Epithelial cell of proximal tubule (primary cell): ENCODE measurements at regions not wholly inside any gene's neighbourhood (a gene's known extent, or its start where the extent isn't known, plus 50 kb on each side); places are given as distances from the start of the nearest gene placed in this dataset.

Experiments
- DNase-seq: peaks from one replicate; pipeline ENCODE4 v3.0.0-alpha.2; 2011; ENCODE audit warnings: low read depth
- H3K4me3 ChIP-seq: 2 replicates; pipeline ENCODE4 v1.5.1; 2011; ENCODE audit warnings: low read depth, mild to moderate bottlenecking, low read length
- TF ChIP-seq, protein P1 (sequence below): conservative IDR thresholded peaks from 2 replicates; pipeline ENCODE4 v1.5.1; 2012; ENCODE audit warnings: low read depth, mild to moderate bottlenecking, low read length

DNA sequence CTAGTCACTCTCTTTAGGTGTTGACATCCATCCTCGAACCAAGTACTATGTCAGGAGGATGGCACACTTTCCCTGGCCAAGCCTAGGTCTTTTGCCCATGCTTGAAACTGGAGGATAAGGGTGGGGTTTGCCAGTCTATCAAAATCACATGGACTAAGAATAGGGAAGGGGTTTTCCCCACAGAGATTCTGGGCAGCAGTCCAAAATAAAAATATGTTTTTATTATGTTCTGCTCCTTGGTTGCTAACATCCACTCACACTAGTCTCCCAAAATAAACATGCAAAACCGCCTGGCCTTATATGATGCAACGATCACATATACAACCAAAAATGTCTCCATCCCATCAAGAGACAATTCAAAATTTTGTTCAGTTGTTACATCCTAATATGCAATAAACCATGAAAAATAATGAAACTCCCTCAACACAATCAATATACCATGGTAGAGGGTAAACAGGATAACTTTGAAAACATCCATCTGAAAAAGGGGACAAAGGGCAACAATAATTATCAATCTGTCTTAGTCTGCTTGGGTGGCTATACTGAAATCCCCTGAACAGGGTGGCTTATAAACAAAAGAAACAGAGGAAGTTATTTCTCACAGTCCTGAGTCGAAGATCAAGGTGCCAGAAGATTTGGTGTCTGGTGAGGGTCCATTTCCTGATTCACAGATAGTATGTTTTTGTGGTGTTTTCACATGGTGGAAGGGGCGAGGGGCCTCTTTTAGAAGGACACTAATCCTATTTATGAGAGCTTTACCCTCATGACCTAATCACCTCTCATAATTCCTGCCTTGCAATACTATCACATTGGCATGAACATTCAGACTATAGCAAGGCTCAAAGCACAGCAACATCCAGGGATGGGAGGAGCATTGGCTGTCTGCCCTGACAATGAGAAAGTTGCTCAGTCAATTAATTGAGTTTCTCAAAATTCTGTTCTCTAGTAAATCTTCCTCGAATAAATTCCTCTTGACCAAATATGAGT is 159.3 kb downstream of the ETV1 start:
- DNase-seq, result no peak
- TF ChIP-seq, protein P1, sequence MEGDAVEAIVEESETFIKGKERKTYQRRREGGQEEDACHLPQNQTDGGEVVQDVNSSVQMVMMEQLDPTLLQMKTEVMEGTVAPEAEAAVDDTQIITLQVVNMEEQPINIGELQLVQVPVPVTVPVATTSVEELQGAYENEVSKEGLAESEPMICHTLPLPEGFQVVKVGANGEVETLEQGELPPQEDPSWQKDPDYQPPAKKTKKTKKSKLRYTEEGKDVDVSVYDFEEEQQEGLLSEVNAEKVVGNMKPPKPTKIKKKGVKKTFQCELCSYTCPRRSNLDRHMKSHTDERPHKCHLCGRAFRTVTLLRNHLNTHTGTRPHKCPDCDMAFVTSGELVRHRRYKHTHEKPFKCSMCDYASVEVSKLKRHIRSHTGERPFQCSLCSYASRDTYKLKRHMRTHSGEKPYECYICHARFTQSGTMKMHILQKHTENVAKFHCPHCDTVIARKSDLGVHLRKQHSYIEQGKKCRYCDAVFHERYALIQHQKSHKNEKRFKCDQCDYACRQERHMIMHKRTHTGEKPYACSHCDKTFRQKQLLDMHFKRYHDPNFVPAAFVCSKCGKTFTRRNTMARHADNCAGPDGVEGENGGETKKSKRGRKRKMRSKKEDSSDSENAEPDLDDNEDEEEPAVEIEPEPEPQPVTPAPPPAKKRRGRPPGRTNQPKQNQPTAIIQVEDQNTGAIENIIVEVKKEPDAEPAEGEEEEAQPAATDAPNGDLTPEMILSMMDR, result no peak
- H3K4me3 ChIP-seq, result no peak overlapping the region

DNA sequence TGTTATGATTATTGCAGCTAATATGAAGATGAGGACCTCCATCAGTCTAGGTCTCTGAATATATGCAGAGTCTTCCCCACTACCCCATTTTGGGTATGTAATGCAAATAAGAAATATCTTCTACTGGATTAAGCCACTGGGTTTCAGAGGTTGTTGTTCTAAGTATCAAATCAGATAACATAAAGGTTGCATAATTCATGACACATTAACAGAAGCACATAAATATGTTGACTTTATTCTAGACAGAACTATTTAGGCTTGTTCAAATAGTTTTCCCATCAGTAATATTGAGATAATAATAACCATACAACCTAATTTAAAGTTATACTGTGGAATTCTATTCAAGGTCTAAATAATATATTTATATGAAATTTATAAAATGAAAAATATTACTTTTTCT is 157.1 kb downstream of the ETV1 start:
- DNase-seq, result no peak
- no peak overlapping the region for H3K4me3 ChIP-seq
- TF ChIP-seq, protein P1, result no peak

DNA sequence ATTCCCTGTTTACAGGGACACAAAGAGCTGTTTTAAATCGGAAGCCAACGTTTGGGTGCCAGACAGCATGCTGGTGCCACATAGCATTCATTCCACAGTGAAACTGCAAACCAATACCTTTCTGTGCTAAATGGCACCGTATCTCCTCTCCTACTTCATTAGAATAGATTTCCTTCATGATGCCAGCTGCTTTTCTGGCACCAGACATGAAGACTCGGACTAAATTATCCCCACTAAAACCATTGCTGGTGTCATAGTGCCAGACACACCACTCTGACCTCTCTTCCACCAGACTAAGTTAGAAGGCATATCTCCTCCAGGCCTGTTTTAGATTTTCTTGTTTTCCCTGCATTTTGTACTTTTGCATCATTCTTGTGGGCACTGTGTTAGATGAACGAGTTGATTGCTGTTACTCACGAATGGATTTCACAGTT is 155.1 kb downstream of the ETV1 start:
- DNase-seq, result no peak
- TF ChIP-seq, protein P1, result no peak
- H3K4me3 ChIP-seq, result no peak overlapping the region

DNA sequence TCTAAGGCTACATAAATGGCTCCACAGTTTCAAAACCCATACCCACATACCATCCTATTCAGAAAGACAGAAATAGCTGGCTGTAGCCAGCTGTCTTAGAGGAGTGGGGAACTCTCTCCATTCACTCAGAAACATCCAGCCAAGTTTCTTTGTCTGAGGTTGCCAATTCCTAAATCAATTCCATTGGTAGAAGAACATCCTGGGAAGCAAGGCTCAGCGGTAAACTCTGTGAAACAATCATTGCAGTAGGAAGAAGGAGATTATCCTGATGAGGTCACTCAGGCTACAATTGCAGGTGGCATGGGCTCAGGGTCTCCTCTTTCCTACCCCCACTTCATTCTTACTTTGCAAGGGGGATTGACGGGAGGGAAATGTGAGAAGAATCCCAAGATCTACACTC is 154.0 kb downstream of the ETV1 start:
- H3K4me3 ChIP-seq, result no peak overlapping the region
- TF ChIP-seq, protein P1, result no peak
- no peak for DNase-seq

DNA sequence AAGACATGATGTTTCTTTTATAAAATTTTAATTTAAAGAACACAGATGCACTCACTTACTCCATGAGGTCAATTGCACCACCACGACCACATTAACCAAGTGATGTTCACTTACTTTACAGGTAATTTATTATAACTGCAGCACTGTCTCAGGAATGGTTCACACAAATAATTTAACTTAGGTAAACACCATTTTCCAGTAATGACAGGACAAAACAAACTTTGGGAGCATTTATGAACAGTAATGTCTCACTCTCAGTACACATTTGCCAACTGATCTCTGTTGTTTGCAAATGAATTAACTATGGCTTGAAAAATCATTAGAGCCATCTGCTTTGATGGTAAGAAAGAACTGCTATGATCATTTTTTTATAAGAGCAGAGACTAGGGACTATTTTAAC is 150.4 kb downstream of the ETV1 start:
- DNase-seq, result no peak
- H3K4me3 ChIP-seq, result no peak overlapping the region
- TF ChIP-seq, protein P1, result no peak
